ENCODE measurements at regions not wholly inside any gene's neighbourhood (a gene's known extent, or its start where the extent isn't known, plus 50 kb on each side); places are given as distances from the start of the nearest gene placed in this dataset.

DNA sequence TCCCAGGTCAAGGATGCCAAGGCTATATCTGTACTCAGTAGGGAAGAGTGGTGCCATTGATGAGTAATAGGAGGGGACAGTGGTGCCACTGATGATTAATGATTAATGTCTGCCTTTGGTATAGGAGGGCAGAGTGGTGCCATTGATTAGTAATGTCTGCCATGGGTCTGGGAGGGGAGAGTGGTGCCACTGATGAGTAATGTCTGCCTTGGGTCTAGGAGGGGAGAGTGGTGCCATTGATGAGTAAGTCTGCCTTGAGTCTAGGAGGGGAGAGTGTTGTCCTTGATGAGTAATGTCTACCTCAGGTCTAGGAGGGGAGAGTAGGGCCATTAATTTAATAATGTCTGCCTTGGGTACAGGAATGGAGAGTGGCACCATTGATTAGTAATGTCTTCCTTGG, 507.8 kb upstream of the EEF2KMT start:
- DNase-seq, result no peak

DNA sequence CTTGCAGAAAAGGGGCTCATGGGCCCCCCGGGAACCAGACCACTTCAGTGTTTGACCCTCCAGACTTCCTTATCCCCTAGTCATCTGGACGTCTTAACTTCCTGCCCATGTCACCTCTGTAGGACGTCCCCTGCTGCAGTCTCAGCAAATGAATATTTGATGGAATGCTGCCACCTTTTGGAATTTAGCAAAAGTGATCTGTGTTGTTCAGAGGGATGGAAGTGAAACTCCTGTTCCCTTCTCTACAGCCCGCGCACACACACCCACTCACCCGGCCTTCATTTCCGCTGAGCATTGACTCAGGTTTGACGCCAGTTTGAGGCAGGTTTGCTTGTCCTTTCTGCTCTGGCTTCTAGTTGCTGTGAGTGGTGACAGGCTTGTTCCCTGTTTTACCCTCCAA, 507.2 kb upstream of the EEF2KMT start:
- no peak for DNase-seq

DNA sequence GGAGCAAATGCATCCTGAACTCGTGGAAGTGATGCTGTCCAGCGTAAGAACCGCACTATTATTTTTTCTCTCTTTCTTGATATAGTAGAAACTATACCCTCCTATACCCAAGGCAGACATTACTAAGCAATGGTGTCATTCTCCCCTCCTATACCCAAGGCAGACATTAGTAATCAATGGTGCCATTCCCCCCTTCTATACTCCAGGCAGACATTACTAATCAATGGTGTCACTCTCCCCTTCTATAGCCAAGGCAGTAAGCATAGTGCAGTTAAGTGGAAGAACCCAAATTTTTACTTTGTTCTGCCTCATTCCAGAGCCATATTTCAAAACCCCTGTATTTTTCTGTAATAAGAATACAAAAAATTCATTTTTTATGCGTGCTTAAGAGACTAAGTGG, 506.2 kb upstream of the EEF2KMT start:
- DNase-seq, result no peak

DNA sequence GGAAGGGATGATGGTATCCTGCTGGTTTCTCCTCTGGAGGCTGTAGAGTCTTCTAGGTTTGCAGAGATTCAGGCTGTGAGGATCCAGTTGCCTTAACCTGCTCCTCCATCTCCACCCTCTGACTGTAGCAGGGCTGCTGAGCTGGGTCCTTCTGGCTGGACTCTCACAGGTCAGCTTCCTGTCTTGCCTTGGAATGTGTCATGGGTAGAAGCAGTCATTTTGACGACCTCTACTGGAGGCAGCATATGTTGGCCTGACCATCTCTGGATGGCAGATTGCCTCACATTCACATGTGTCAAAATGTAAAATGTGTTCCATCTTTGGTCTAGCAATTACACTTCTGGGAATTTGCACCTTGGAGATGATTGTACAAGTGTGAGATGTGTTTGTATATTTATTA, 504.4 kb upstream of the EEF2KMT start:
- DNase-seq, result no peak

- DNase-seq, result no peak
Observed at GRCh38 chr16:5598793-5599192, 501.2 kb upstream of the EEF2KMT start.

DNA sequence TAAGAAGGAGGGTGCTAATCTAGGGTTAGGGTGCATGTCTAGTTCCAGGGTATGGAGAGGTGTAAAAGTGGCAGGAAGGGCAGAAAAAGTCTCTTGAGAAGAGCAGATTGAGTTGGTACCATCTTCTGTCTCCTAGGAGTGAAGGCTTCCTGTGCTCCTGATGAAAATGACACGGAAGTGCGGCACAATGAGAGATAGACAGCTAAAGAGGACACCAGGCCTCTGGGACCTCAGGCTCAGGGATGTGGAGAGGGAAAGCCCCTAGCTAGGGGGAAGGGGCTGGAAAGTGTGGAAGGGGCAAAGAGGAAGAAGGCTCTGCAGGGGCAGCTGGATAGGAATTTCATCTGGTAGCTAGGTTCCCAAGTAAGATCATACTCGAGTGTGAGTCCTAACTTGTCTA, 498.3 kb upstream of the EEF2KMT start:
- DNase-seq, result no peak

- DNase-seq, result no peak
Observed at GRCh38 chr16:5590416-5590815, 492.8 kb upstream of the EEF2KMT start.

DNA sequence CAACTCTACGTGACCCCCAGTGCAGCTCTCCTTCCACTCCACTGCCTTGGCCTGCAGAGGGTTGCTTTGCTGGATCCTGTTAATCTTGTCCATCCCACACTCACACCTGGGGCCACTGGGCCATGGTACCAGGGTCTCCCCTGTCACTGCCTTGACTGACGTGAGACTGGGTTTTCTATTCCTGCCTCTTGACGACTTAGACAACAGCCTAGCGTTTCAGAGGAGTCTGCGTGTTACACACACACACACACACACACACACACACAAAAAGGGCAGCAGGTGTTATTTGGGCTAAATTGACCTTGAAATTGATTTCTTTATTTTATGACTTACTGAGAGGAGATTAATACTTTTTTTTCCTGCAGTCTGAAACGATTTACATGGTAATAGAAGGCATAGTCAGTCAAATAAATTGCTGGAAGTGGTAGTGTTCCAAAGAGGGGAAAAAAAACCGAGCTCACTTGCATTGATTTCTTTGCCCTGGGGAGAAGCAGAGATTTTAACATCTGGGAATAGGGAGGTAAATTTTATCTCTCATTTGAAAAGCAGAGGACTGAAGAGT, 492.3 kb upstream of the EEF2KMT start:
- no peak for DNase-seq

- no peak for DNase-seq
Observed at GRCh38 chr16:5584109-5584508, 486.5 kb upstream of the EEF2KMT start.

- DNase-seq, result no peak
Observed at GRCh38 chr16:5582529-5582928, 484.9 kb upstream of the EEF2KMT start.

DNA sequence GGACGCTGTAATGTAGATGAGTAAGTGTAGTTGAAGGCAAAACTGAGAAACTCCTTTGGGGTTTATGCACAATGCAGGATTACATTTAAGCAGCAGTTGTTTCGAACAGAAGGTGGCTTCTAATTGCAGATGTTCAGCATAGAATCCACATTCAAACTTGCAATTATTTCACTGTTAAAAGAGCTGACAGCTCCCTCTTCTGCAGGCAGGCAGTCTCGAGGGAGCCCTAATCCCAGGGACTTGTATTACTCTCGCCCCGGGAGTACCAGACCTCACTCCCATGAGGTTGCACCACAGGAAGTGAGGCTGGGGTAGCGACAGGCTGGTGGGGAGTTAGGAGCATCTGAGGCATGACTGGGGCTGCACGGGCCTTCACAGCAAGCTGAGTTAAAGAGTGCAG, 484.3 kb upstream of the EEF2KMT start:
- no peak for DNase-seq

GRCh38 chr16:5581428-5581827, 483.8 kb upstream of the EEF2KMT start:
- DNase-seq, result no peak

GRCh38 chr16:5580772-5581171, 483.2 kb upstream of the EEF2KMT start:
- DNase-seq, result no peak

- no peak for DNase-seq
Observed at GRCh38 chr16:5580296-5580695, 482.7 kb upstream of the EEF2KMT start.

DNA sequence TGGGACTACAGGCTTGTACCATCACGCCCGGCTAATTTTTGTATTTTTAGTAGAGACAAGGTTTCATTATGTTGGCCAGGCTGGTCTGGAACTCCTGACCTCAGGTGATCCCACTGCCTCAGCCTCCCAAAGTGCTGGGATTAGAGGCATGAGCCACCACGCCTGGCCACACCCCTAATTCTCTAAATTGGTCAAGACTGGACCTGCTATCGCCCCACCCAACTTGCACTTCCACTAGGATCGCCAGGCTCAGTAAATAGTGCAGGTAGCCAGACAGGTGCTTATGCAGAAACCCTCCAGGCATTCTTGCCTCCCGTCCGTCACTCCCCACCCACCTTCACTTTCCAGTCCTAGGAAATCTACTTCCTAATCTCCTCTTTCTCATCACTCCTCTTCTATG, 481.4 kb upstream of the EEF2KMT start:
- DNase-seq, result no peak

GRCh38 chr16:5577463-5577862, 479.9 kb upstream of the EEF2KMT start:
- no peak for DNase-seq

GRCh38 chr16:5575646-5576245, 478.2 kb upstream of the EEF2KMT start:
- no peak for DNase-seq

- DNase-seq, result no peak
Observed at GRCh38 chr16:5575121-5575520, 477.5 kb upstream of the EEF2KMT start.

GRCh38 chr16:5572056-5572455, 474.5 kb upstream of the EEF2KMT start:
- DNase-seq, result no peak

- DNase-seq, result no peak
Observed at GRCh38 chr16:5571446-5571845, 473.9 kb upstream of the EEF2KMT start.

DNA sequence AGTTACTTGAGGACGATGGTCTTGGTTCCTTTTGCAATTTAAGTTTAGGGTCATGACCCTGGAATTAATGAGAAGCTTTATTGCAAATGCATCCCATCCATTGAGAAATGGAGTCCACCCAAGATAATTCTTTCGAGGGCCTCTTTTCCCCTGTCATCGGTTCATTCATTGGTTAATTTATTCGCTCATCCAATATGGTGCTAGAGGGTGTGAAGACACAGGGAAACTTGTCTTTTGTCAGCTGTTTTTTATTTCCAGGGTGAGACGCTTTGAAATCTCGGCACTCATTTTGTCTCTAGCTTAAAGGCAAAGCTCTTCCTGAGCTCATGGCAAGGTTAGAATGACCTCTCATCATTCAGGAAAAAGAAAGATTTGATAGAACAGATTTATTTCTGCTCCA, 464.2 kb upstream of the EEF2KMT start:
- DNase-seq, result no peak

DNA sequence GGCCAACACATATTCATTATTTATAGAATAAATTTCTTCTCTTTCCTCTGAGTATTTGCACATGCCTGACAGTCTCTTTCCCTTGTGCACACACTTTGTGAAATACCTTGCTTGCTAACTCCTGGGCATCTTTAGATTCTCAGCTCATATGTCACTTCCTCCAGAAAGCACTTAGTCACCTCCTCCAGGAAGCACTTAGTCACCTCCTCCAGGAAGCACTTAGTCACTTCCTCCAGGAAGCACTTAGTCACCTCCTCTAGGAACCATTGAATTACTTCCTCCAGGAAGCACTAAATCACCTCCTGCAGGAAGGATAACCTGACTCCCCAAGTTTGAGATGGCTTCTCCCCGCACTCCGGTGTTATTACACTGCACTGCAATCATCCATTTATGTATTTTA, 462.5 kb upstream of the EEF2KMT start:
- DNase-seq, result no peak

- DNase-seq, result no peak
Observed at GRCh38 chr16:5557966-5558365, 460.4 kb upstream of the EEF2KMT start.

DNA sequence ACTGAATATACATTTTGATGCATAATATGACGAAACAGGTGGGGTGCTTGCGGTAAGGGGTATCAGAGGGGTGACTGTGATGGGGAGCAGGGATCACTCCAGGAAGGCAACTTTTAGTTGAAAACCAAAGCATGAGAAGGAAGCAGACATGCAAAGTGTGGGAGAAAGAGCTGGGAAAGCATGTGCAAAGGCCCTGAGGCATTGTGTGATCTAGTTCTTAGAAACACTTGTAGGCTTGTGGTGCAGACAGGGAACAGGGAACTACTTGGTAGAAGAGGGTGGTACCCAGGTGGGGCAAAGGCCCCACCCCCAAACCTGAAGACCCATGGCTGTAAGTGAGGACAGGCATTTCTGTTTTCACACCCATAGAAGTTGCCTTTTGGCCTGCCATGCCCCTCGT, 459.9 kb upstream of the EEF2KMT start:
- DNase-seq, result no peak

DNA sequence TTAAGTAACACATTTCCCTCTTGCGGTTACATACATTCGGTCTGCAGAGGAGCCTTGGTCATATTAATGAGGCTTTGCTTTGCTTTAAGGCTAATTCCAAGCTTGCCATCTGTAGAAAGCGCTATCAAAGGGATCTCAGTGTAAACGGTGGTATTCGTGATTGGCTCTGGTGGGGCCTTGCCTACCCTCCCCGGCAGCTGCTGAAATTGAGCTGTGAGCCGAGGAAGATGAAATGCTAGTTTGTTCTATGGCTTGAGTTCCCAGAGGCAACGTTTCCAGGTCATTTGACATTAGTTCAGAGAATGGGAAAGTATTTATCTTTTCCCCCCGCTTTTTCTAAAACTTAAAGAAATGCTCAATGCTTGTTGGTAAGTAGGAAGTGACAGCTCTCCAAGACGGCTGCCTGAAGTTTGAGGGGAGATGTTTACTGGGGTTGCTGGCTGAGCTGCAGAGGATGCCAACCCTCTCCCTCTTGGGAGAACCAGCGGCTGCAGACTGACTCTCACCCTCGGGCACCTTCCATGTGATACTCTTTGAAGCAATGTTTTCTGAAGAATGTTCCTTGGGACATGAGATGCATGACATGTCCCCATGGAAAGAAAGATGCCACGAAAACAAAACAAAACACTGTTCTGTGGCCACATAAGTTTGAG, 458.7 kb upstream of the EEF2KMT start:
- no peak for DNase-seq
